ENCODE measurements at regions not wholly inside any gene's neighbourhood (a gene's known extent, or its start where the extent isn't known, plus 50 kb on each side); places are given as distances from the start of the nearest gene placed in this dataset.

GRCh38 chr20:19859444-19859843 lies 101.4 kb downstream of the RIN2 start:
- no peak for TF ChIP-seq TAF1 (IDR thresholded peaks at IDR 0.05; ENCODE audit: borderline replicate concordance, insufficient read depth, low read length)
- no peak for TF ChIP-seq POLR2AphosphoS5 (IDR thresholded peaks at IDR 0.05; ENCODE audit: low read depth, low read length)
- TF ChIP-seq, protein P1, sequence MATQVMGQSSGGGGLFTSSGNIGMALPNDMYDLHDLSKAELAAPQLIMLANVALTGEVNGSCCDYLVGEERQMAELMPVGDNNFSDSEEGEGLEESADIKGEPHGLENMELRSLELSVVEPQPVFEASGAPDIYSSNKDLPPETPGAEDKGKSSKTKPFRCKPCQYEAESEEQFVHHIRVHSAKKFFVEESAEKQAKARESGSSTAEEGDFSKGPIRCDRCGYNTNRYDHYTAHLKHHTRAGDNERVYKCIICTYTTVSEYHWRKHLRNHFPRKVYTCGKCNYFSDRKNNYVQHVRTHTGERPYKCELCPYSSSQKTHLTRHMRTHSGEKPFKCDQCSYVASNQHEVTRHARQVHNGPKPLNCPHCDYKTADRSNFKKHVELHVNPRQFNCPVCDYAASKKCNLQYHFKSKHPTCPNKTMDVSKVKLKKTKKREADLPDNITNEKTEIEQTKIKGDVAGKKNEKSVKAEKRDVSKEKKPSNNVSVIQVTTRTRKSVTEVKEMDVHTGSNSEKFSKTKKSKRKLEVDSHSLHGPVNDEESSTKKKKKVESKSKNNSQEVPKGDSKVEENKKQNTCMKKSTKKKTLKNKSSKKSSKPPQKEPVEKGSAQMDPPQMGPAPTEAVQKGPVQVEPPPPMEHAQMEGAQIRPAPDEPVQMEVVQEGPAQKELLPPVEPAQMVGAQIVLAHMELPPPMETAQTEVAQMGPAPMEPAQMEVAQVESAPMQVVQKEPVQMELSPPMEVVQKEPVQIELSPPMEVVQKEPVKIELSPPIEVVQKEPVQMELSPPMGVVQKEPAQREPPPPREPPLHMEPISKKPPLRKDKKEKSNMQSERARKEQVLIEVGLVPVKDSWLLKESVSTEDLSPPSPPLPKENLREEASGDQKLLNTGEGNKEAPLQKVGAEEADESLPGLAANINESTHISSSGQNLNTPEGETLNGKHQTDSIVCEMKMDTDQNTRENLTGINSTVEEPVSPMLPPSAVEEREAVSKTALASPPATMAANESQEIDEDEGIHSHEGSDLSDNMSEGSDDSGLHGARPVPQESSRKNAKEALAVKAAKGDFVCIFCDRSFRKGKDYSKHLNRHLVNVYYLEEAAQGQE (IDR thresholded peaks at IDR 0.05; ENCODE audit: insufficient read depth in 1 of 2, low read depth in 2 of 2, low read length in 2 of 2), result no peak
- TF ChIP-seq SIN3A (IDR thresholded peaks at IDR 0.05; ENCODE audit: borderline replicate concordance, insufficient read depth, low read length), result no peak

All from PFSK-1 (cell line).